ENCODE measurements at regions not wholly inside any gene's neighbourhood (a gene's known extent, or its start where the extent isn't known, plus 50 kb on each side); places are given as distances from the start of the nearest gene placed in this dataset.

- intact Hi-C loops (cut with DNase I) = no loop called here
- no peak for DNase-seq
- TF ChIP-seq POLR2A (IDR thresholded peaks at IDR 0.05) (no peak), EP300 (IDR thresholded peaks at IDR 0.05) (no peak), CTCF (IDR thresholded peaks at IDR 0.05) (no peak)
- no peaks in the 10 kb centered on the region for H3K36me3 ChIP-seq
- H3K27ac ChIP-seq = no peak overlapping the region
- H3K27me3 ChIP-seq = no peaks in the 10 kb centered on the region
- no peaks in the 10 kb centered on the region for H3K9me3 ChIP-seq
- no peaks in the 10 kb centered on the region for H3K4me1 ChIP-seq (ENCODE audit: insufficient read depth)
- WGBS, 3 donors = 84 to 87% (median 84%) methylated on average over 10 of the region's 10 CpGs
- no peak overlapping the region for H3K4me3 ChIP-seq
Measured at GRCh38 chr14:38134416-38135030, 73.2 kb upstream of the SSTR1 start.

- no peaks in the 10 kb centered on the region for H3K36me3 ChIP-seq
- no peak overlapping the region for H3K27ac ChIP-seq
- intact Hi-C loops (cut with DNase I) = no loop called here
- no peaks in the 10 kb centered on the region for H3K4me1 ChIP-seq (ENCODE audit: insufficient read depth)
- no peak overlapping the region for H3K4me3 ChIP-seq
- whole genome bisulfite sequencing, 3 donors = 75 to 78% (median 75%) methylated on average over 5 of the region's 5 CpGs
- no peak for DNase-seq
- H3K9me3 ChIP-seq = no peaks in the 10 kb centered on the region
- no peak for TF ChIP-seq POLR2A (IDR thresholded peaks at IDR 0.05)
- no peak for TF ChIP-seq CTCF (IDR thresholded peaks at IDR 0.05)
- TF ChIP-seq EP300 (IDR thresholded peaks at IDR 0.05) = no peak
- H3K27me3 ChIP-seq = no peaks in the 10 kb centered on the region
Measured at GRCh38 chr14:38135106-38135867, 72.4 kb upstream of the SSTR1 start.

GRCh38 chr14:38137005-38137404 is 70.7 kb upstream of the SSTR1 start:
- no peak for TF ChIP-seq POLR2A (IDR thresholded peaks at IDR 0.05)
- TF ChIP-seq EP300 (IDR thresholded peaks at IDR 0.05) = no peak
- TF ChIP-seq CTCF (IDR thresholded peaks at IDR 0.05) = no peak
- DNase-seq = no peak
- Histone ChIP-seq H3K4me1 (ENCODE audit: insufficient read depth) (no peaks in the 10 kb centered on the region), H3K36me3 (no peaks in the 10 kb centered on the region), H3K27ac (no peak overlapping the region), H3K4me3 (no peak overlapping the region), H3K27me3 (no peaks in the 10 kb centered on the region), H3K9me3 (no peaks in the 10 kb centered on the region)
- intact Hi-C loops (cut with DNase I) = no loop called here
- 73 to 92% (median 85%) methylated on average over 1 of the region's 1 CpG for WGBS, 3 donors

- intact Hi-C loops (cut with DNase I) = no loop called here
- H3K27me3 ChIP-seq = no peaks in the 10 kb centered on the region
- H3K4me3 ChIP-seq = no peak overlapping the region
- no peak overlapping the region for H3K27ac ChIP-seq
- H3K9me3 ChIP-seq = no peaks in the 10 kb centered on the region
- H3K36me3 ChIP-seq = no peaks in the 10 kb centered on the region
- no peak for DNase-seq
- no peaks in the 10 kb centered on the region for H3K4me1 ChIP-seq (ENCODE audit: insufficient read depth)
- TF ChIP-seq CTCF (IDR thresholded peaks at IDR 0.05) (no peak), POLR2A (IDR thresholded peaks at IDR 0.05) (no peak), EP300 (IDR thresholded peaks at IDR 0.05) (no peak)
- whole genome bisulfite sequencing, 3 donors = 92 to 96% (median 92%) methylated on average over 7 of the region's 7 CpGs
Measured at GRCh38 chr14:38138473-38139138, 69.1 kb upstream of the SSTR1 start.

All from ovary (tissue), 7 donors.